ENCODE measurements at regions not wholly inside any gene's neighbourhood (a gene's known extent, or its start where the extent isn't known, plus 50 kb on each side); places are given as distances from the start of the nearest gene placed in this dataset.
"Not testable (repeated sequence)": the region's sequence is repeated elsewhere in the genome, so short reads cannot be mapped to it uniquely, and the experiment has no call there.

- in situ Hi-C loops (cut with MboI; ENCODE audit: low pct_unique_long_range_greater_than_20kb, low sequenced_read_pairs) = no loop called here
- no peak for DNase-seq
Observed at GRCh38 chr13:31588316-31588715, 151.0 kb upstream of the RXFP2 start.

- no peak for DNase-seq
- in situ Hi-C loops (cut with MboI; ENCODE audit: low pct_unique_long_range_greater_than_20kb, low sequenced_read_pairs) = no loop called here
Observed at GRCh38 chr13:31588893-31589292, 150.4 kb upstream of the RXFP2 start.

GRCh38 chr13:31591642-31592233 is 147.6 kb upstream of the RXFP2 start:
- in situ Hi-C loops (cut with MboI; ENCODE audit: low pct_unique_long_range_greater_than_20kb, low sequenced_read_pairs) = no loop called here
- DNase-seq = no peak

DNA sequence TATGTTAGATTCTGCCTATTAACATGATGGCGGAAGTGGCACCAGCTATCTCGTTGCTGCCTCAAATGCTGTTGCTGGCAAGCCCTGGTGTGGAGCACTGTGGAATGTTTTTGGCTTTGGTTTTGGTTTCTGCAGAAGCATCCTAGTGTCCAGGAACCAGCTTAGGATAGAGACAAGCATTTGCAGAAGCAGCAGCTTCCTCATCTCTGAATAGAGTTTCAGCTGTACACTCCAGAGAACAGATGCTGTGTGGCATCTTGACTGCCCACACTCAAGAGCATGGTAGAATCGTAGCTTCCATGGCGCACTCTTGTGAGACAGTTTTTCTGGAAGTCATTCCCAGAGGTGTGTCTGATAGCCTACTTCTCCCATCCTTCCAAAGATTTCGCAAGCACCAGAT is 145.3 kb upstream of the RXFP2 start:
- no peak for DNase-seq
- in situ Hi-C loops (cut with MboI; ENCODE audit: low pct_unique_long_range_greater_than_20kb, low sequenced_read_pairs) = no loop called here

GRCh38 chr13:31595563-31595962 is 143.8 kb upstream of the RXFP2 start:
- in situ Hi-C loops (cut with MboI; ENCODE audit: low pct_unique_long_range_greater_than_20kb, low sequenced_read_pairs) = no loop called here
- DNase-seq = no peak

DNA sequence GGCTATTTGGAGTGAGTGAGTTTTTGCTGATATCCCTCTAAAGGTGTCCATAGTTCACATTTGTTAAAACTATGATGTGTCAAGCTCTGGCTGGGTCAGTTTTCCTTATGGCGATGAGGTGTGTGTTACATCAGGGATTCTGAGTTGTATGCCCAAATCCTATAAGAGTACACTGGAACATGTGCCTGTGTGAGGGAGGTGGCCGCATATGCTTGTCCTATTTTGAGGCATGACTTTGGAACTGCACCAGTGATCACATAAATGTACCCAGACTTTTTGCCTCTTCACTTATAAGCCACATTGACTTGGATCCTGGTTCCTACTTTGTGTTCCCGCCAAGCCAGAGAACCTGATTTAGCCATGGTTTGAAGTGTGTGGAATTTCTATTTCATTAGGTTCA is 140.3 kb upstream of the RXFP2 start:
- in situ Hi-C loops (cut with MboI; ENCODE audit: low pct_unique_long_range_greater_than_20kb, low sequenced_read_pairs) = no loop called here
- no peak for DNase-seq

DNA sequence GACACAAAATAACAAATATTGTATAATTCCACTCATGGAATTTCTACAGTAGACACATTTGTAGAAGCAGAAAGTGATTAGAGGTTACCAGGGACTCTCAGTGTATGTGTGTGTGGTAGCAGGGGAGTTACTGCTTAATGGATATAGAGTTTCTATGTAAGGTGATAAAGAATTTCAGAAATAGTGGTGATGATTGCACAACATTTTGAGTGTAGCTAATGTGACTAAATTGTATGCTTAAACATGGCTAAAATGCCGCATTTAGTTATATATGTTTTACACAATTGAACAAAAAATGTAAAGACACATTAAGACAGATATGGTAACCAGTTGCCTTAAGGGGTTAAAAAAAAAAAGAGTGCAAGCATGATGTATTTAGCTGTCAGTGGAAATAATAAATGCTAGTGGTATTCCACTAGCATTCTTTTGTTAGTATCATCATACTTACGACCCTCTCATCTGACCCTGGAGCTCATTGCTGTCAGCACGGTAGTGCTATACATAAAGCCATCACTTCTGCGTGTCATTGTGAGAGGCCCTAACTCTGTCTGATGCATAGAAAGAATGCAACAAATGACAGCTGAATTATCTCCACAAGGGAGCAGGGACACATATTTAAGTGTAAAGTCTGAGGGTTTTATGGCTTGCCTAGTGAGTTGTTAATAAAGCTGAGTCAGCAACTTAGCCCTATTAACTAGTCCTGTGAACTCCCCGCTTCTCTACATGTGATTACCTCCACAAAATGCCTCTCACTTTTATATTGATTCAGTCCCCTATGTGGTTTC is 134.1 kb upstream of the RXFP2 start:
- in situ Hi-C loops (cut with MboI; ENCODE audit: low pct_unique_long_range_greater_than_20kb, low sequenced_read_pairs) = no loop called here
- no peak for DNase-seq

- in situ Hi-C loops (cut with MboI; ENCODE audit: low pct_unique_long_range_greater_than_20kb, low sequenced_read_pairs) = not testable (repeated sequence)
Observed at GRCh38 chr13:31607531-31607930, 131.8 kb upstream of the RXFP2 start.

GRCh38 chr13:31608780-31609179 is 130.5 kb upstream of the RXFP2 start:
- in situ Hi-C loops (cut with MboI; ENCODE audit: low pct_unique_long_range_greater_than_20kb, low sequenced_read_pairs); DNase-seq: not testable (repeated sequence)

More at GRCh38 chr13:31607531-31607930, 131.8 kb upstream of the RXFP2 start:
- not testable (repeated sequence) for DNase-seq

DNA sequence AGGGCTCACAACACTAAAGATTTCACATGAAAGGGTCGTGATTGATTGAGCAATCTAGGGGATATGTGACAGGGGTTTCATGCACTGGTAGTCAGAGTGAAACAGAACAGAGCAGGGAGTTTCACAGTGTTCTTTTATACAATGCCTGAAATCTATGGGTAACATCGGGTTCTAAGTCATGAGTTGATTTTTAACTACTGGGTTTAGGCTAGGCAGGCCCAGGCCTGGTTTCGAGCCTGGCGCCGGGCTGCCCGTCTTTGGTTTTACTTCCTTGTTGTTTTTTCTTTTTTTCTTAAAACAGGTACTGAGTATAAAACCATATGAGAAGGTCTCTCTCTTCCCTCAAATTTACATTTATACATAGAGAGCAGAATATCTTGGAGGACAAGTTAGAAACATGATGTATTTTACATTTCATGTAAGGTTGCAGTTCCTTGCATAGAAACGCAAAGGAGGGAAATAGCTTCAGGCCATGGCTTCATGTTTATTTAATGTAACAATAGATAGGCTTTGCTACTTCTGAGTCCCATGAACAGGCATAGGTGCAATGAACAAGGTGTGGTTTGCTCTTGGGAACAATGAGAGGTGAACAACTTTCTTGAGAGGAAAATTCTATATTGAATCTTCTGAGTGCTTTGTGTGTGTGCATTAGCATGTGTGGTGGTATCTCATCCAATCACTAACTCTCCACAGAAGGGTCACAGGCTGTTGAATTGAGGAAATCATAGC is 128.9 kb upstream of the RXFP2 start:
- DNase-seq = no peak
- in situ Hi-C loops (cut with MboI; ENCODE audit: low pct_unique_long_range_greater_than_20kb, low sequenced_read_pairs) = no loop called here

- in situ Hi-C loops (cut with MboI; ENCODE audit: low pct_unique_long_range_greater_than_20kb, low sequenced_read_pairs) = no loop called here
- DNase-seq = no peak
Observed at GRCh38 chr13:31611214-31611613, 128.1 kb upstream of the RXFP2 start.

GRCh38 chr13:31614073-31614472 is 125.3 kb upstream of the RXFP2 start:
- DNase-seq = no peak
- in situ Hi-C loops (cut with MboI; ENCODE audit: low pct_unique_long_range_greater_than_20kb, low sequenced_read_pairs) = no loop called here

DNA sequence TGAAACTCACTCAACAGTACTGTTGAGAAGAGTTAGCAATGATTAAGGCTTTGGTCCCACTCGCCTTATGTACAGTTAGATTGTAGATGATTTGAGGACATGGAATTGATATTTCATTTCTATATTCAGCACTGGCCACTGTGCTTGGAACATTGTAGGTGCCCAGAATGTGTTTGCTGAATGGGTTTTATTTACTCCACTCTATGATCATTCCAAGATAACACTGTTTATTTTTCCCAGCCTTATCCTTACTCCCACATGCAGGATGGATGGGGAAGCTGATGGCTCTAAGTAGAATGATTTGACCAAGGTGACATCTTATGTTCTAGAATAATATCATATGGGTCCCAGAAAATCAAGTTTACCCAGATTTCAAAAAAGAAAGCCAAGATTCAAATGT is 124.6 kb upstream of the RXFP2 start:
- in situ Hi-C loops (cut with MboI; ENCODE audit: low pct_unique_long_range_greater_than_20kb, low sequenced_read_pairs) = no loop called here
- no peak for DNase-seq

DNA sequence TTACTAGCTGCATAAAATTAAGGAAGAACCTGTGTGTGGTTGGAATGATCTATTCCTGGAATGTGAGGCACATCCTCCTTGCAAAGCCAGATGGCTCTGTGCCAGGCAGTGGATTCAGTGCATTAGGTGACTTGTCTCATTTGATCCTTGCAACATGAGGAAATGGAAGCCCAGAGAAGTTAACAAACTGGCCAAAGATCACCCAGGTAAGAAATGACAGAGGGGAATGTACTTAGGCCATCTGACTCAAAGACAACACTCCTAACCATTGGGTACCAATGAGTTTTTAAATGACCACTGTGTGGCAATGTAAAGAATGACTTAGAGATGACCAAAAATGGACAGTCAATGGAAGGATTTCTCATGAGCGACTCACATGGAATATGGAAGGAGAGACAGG is 114.2 kb upstream of the RXFP2 start:
- no peak for DNase-seq
- in situ Hi-C loops (cut with MboI; ENCODE audit: low pct_unique_long_range_greater_than_20kb, low sequenced_read_pairs) = no loop called here

DNA sequence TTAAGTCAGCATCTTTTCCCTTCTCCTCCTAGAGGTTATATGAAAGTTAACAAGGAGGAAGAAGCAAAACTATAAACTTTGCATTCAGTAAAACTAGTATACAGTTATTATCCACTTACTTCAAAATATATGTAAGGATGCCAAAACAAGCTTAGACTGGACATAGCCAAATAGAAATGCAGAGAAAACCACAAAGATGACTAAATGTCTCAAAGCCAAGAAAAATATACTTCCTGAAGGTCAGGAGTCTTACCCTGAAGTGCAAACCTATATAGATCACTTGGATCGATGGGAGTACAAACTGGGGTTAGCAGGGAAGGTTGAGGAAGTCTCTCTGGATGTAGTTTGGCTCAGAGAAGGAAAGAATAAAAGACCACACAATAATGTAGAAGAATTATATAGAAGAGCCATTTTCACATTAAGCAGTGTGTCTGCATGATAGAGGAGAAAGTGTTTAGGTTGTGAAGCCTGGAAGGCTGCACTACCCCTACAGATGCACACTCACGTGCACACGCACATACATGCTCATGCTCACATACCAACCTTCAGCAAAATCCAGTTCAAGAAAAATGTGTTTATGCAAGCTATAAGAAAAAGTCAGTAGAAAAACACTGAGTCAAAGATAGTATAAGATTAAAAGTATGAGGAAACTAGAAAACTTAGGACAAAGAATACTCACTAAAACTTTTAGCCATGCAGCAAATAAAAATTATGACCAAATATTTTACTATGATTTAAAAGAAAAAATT is 112.1 kb upstream of the RXFP2 start:
- no peak for DNase-seq
- in situ Hi-C loops (cut with MboI; ENCODE audit: low pct_unique_long_range_greater_than_20kb, low sequenced_read_pairs) = no loop called here

- in situ Hi-C loops (cut with MboI; ENCODE audit: low pct_unique_long_range_greater_than_20kb, low sequenced_read_pairs) = no loop called here
Observed at GRCh38 chr13:31629085-31629780, 110.1 kb upstream of the RXFP2 start.

DNA sequence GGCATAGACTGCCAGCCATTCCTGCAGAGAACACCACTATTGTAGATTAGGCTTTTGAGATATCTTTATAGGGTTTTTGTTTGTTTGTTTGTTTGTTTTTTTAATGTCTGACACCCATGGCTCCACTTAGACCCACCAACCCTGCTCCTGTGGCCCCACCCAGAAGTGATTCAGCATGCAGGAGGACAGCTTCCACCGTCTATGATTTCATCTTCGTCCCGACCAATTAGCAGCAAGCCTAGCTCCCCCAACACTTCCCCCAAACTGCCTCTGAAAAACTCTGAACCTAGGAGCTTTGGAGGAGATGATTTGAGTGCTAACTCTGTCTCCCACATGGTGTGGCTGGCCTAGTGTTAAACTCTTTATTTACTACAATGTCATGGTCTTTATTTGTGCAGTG is 108.3 kb upstream of the RXFP2 start:
- no peak for DNase-seq
- in situ Hi-C loops (cut with MboI; ENCODE audit: low pct_unique_long_range_greater_than_20kb, low sequenced_read_pairs) = no loop called here

More at GRCh38 chr13:31629085-31629780, 110.1 kb upstream of the RXFP2 start:
- DNase-seq = peak; percentile 30

DNA sequence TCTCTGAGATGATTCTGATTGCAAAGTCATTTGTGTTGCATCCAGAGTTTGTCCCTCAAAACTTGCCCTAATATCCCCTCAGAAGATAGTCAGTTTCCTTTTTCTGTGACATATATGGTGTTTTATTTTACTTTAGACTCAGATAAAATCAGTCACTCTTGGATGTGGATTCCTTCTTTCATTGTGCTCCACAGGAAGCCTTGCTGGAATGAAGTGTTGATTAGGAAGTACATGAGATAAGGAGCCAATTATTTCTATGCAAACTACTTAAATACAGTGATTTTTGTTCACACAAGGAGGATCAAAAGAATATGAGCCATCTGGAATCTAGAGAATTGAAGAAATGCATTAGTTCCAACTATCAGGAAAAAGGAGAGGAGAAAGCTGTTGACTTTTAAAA is 107.6 kb upstream of the RXFP2 start:
- no peak for DNase-seq
- in situ Hi-C loops (cut with MboI; ENCODE audit: low pct_unique_long_range_greater_than_20kb, low sequenced_read_pairs) = no loop called here

GRCh38 chr13:31638577-31638976 is 100.7 kb upstream of the RXFP2 start:
- in situ Hi-C loops (cut with MboI; ENCODE audit: low pct_unique_long_range_greater_than_20kb, low sequenced_read_pairs) = no loop called here

More at GRCh38 chr13:31638577-31638976, 100.7 kb upstream of the RXFP2 start:
- DNase-seq = peak; percentile 23

All from KBM-7 (cell line).